ENCODE measurements at regions not wholly inside any gene's neighbourhood (a gene's known extent, or its start where the extent isn't known, plus 50 kb on each side); places are given as distances from the start of the nearest gene placed in this dataset.
"Not testable (repeated sequence)": the region's sequence is repeated elsewhere in the genome, so short reads cannot be mapped to it uniquely, and the experiment has no call there.

GRCh38 chr20:48143435-48144081, 358.3 kb upstream of the SULF2 start:
- no peak for DNase-seq

GRCh38 chr20:48142516-48142773, 357.2 kb upstream of the SULF2 start:
- no peak for DNase-seq

GRCh38 chr20:48141660-48142515, 356.6 kb upstream of the SULF2 start:
- no peak for DNase-seq

- DNase-seq = no peak
These were observed 354.2 kb upstream of the SULF2 start for GRCh38 chr20:48139262-48140041.

- no peak for DNase-seq
These were observed 347.6 kb upstream of the SULF2 start for GRCh38 chr20:48132834-48133233.

- no peak for DNase-seq
These were observed 346.3 kb upstream of the SULF2 start for GRCh38 chr20:48131581-48131980.

- no peak for DNase-seq
These were observed 344.2 kb upstream of the SULF2 start for GRCh38 chr20:48129345-48129942.

GRCh38 chr20:48128436-48128835, 343.2 kb upstream of the SULF2 start:
- no peak for DNase-seq

- not testable (repeated sequence) for DNase-seq
These were observed 342.7 kb upstream of the SULF2 start for GRCh38 chr20:48127964-48128363.

- DNase-seq = not testable (repeated sequence)
These were observed 341.9 kb upstream of the SULF2 start for GRCh38 chr20:48127133-48127532.

- no peak for DNase-seq
These were observed 341.0 kb upstream of the SULF2 start for GRCh38 chr20:48126227-48126740.

GRCh38 chr20:48124960-48125359, 339.7 kb upstream of the SULF2 start:
- no peak for DNase-seq

- DNase-seq = no peak
These were observed 339.0 kb upstream of the SULF2 start for GRCh38 chr20:48124181-48124782.

- no peak for DNase-seq
These were observed 334.8 kb upstream of the SULF2 start for GRCh38 chr20:48120120-48120519.

GRCh38 chr20:48119389-48119788, 334.1 kb upstream of the SULF2 start:
- DNase-seq = not testable (repeated sequence)

- DNase-seq = no peak
These were observed 330.2 kb upstream of the SULF2 start for GRCh38 chr20:48115502-48115901.

- peak; percentile 79 for DNase-seq
These were observed 322.3 kb upstream of the SULF2 start for GRCh38 chr20:48107560-48107959.

GRCh38 chr20:48106428-48106827, 321.1 kb upstream of the SULF2 start:
- no peak for DNase-seq

- no peak for DNase-seq
These were observed 320.2 kb upstream of the SULF2 start for GRCh38 chr20:48105526-48105925.

- peak; percentile 26 for DNase-seq
These were observed 317.8 kb upstream of the SULF2 start for GRCh38 chr20:48102931-48103660.

- DNase-seq = no peak
These were observed 317.0 kb upstream of the SULF2 start for GRCh38 chr20:48102076-48102787.

Measured in dermis blood vessel endothelial cell (primary cell).